ENCODE measurements at regions not wholly inside any gene's neighbourhood (a gene's known extent, or its start where the extent isn't known, plus 50 kb on each side); places are given as distances from the start of the nearest gene placed in this dataset.
A peak's percentile ranks its signal among the peaks of the same experiment; 100 is the strongest.

GRCh38 chr7:112939574-112940313 is 146.9 kb downstream of the GPR85 start:
- peak overlapping the region; percentile 57 for H3K27ac ChIP-seq
- TF ChIP-seq ZFX (IDR thresholded peaks at IDR 0.05), result no peak
- TF ChIP-seq, protein P1, sequence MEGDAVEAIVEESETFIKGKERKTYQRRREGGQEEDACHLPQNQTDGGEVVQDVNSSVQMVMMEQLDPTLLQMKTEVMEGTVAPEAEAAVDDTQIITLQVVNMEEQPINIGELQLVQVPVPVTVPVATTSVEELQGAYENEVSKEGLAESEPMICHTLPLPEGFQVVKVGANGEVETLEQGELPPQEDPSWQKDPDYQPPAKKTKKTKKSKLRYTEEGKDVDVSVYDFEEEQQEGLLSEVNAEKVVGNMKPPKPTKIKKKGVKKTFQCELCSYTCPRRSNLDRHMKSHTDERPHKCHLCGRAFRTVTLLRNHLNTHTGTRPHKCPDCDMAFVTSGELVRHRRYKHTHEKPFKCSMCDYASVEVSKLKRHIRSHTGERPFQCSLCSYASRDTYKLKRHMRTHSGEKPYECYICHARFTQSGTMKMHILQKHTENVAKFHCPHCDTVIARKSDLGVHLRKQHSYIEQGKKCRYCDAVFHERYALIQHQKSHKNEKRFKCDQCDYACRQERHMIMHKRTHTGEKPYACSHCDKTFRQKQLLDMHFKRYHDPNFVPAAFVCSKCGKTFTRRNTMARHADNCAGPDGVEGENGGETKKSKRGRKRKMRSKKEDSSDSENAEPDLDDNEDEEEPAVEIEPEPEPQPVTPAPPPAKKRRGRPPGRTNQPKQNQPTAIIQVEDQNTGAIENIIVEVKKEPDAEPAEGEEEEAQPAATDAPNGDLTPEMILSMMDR (conservative IDR thresholded peaks at IDR 0.05), result no peak

DNA sequence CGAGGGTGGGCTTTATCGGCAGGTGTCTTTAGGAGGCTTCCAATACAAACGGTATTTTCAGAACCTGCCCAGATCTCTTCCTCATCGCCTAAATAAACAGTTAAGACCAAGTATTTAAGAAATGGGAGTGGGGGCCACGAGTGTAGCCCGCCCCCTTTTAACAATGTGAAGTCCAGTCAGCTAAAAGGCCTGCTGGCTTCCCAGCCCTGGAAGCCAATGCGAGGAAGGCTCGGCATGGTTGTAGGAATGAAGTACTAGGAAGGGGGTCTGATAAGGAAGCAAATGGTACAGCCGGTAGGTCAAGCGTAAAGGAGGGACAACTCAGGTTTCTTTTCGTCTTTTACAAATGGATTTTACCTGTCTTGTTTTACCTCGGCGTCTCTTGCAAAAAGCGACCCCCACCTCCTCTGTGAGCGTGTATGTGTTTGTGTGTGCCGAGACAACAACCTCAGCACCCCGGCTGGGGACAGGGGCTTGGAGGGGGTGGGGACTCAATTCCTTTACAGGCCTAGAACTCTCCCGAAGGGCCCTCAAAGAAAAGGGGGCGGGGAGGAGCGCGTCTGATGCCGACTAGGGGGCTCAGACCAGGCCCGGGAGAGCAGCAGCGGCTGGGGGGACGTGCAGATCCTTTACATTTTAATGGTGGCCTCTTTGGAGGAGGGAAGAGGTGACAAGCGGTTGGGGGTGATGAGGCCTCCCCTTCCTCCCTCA is 147.6 kb downstream of the GPR85 start:
- peak overlapping the region; percentile 57 for H3K27ac ChIP-seq
- TF ChIP-seq, protein P1 (conservative IDR thresholded peaks at IDR 0.05), result no peak
- no peak for TF ChIP-seq ZFX (IDR thresholded peaks at IDR 0.05)

- H3K27ac ChIP-seq, result no peak overlapping the region
- TF ChIP-seq ZFX (IDR thresholded peaks at IDR 0.05), result no peak
- TF ChIP-seq, protein P1 (conservative IDR thresholded peaks at IDR 0.05), result no peak
These were observed 147.6 kb upstream of the TMEM168 start for GRCh38 chr7:112937651-112938415.

DNA sequence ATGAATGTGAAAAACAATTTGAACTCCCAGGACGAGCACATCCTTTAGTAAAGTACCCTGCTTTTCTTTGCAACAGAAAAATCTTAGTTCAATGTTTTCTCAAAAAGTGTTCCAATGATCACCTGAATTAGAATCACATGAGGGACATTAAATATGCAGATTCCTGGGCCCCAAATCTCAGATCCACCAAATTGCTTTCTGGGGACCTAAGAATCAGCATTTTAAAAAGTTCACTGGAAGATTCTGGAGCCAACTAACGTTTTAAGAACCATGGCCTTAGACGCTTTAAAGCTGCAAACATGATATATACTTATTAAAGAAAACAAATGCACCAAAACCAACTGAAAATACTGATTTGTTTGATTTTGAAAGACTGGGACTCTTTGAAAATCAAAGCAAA is 143.4 kb upstream of the TMEM168 start:
- TF ChIP-seq, protein P1 (conservative IDR thresholded peaks at IDR 0.05), result no peak
- TF ChIP-seq ZFX (IDR thresholded peaks at IDR 0.05), result no peak
- no peak overlapping the region for H3K27ac ChIP-seq

DNA sequence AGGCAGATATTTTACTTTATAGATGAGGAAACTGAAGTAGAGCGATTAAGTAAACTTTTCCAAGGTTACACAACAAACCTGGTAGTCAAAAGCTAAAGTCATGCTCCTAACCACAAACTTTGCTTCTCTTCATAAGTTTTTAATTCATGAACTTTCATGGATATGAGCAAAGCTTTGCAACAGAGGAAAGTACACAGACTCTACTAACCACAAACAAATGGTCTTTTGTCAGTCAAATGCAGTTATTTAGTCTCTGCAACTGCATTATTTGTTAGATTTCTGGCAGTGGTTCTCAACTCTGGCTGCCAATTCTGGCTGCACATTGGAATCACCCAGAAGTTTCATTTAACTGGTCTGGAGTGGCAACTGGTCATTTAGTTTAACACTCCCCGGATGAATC is 140.6 kb upstream of the TMEM168 start:
- no peak overlapping the region for H3K27ac ChIP-seq
- TF ChIP-seq ZFX (IDR thresholded peaks at IDR 0.05), result no peak
- TF ChIP-seq, protein P1 (conservative IDR thresholded peaks at IDR 0.05), result no peak

- H3K27ac ChIP-seq, result no peak overlapping the region
These were observed 139.2 kb upstream of the TMEM168 start for GRCh38 chr7:112929421-112929820.

More at GRCh38 chr7:112929421-112929820, 139.2 kb upstream of the TMEM168 start:
- TF ChIP-seq ZFX (IDR thresholded peaks at IDR 0.05), result no peak
- TF ChIP-seq, protein P1 (conservative IDR thresholded peaks at IDR 0.05), result no peak

Measured in C4-2B (cell line).